ENCODE measurements at regions not wholly inside any gene's neighbourhood (a gene's known extent, or its start where the extent isn't known, plus 50 kb on each side); places are given as distances from the start of the nearest gene placed in this dataset.

GRCh38 chr6:66838764-66839163 is 1131.7 kb upstream of the EYS start:
- H3K4me3 ChIP-seq (ENCODE audit: low read length): no peak overlapping the region
- H3K27me3 Mint-ChIP-seq: no peaks in the 10 kb centered on the region
- ATAC-seq (ENCODE audit: poor library complexity) (no peak), DNase-seq (no peak)
- H3K4me1 ChIP-seq (ENCODE audit: insufficient read depth, low read length): no peaks in the 10 kb centered on the region
- intact Hi-C loops (cut with DNase I, micrococcal nuclease): no loop called here
- H3K36me3 Mint-ChIP-seq (ENCODE audit: low read depth): no peaks in the 10 kb centered on the region
- POLR2A ChIA-PET: no interaction called here
- H3K4me3 Mint-ChIP-seq: no peak overlapping the region
- H3K4me1 Mint-ChIP-seq (ENCODE audit: low read depth): no peaks in the 10 kb centered on the region
- peaks cover 24% of the 10 kb centered on the region for H3K9me3 Mint-ChIP-seq
- H3K36me3 ChIP-seq (ENCODE audit: insufficient read depth, low read length): no peaks in the 10 kb centered on the region
- TF ChIP-seq, protein P1, sequence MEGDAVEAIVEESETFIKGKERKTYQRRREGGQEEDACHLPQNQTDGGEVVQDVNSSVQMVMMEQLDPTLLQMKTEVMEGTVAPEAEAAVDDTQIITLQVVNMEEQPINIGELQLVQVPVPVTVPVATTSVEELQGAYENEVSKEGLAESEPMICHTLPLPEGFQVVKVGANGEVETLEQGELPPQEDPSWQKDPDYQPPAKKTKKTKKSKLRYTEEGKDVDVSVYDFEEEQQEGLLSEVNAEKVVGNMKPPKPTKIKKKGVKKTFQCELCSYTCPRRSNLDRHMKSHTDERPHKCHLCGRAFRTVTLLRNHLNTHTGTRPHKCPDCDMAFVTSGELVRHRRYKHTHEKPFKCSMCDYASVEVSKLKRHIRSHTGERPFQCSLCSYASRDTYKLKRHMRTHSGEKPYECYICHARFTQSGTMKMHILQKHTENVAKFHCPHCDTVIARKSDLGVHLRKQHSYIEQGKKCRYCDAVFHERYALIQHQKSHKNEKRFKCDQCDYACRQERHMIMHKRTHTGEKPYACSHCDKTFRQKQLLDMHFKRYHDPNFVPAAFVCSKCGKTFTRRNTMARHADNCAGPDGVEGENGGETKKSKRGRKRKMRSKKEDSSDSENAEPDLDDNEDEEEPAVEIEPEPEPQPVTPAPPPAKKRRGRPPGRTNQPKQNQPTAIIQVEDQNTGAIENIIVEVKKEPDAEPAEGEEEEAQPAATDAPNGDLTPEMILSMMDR (IDR thresholded peaks at IDR 0.05): no peak
- H3K9me3 ChIP-seq (ENCODE audit: control insufficient read depth in 1 of 2, insufficient read depth in 1 of 2, low read length in 2 of 2): no peaks in the 10 kb centered on the region
- no peak overlapping the region for H3K27ac Mint-ChIP-seq
- no peaks in the 10 kb centered on the region for H3K27me3 ChIP-seq (ENCODE audit: control insufficient read depth in 1 of 2, insufficient read depth in 2 of 2, low read length in 2 of 2)
- no peak overlapping the region for H3K27ac ChIP-seq (ENCODE audit: low read depth in 1 of 2, low read length in 2 of 2)
- CTCF ChIA-PET: no interaction called here

GRCh38 chr6:66825539-66825938 is 1118.5 kb upstream of the EYS start:
- TF ChIP-seq, protein P1 (IDR thresholded peaks at IDR 0.05): no peak
- Histone ChIP-seq H3K9me3 (ENCODE audit: control insufficient read depth in 1 of 2, insufficient read depth in 1 of 2, low read length in 2 of 2) (no peaks in the 10 kb centered on the region), H3K36me3 (ENCODE audit: insufficient read depth, low read length) (no peaks in the 10 kb centered on the region), H3K27me3 (ENCODE audit: control insufficient read depth in 1 of 2, insufficient read depth in 2 of 2, low read length in 2 of 2) (no peaks in the 10 kb centered on the region), H3K4me3 (ENCODE audit: low read length) (no peak overlapping the region), H3K4me1 (ENCODE audit: insufficient read depth, low read length) (no peaks in the 10 kb centered on the region), H3K27ac (ENCODE audit: low read depth in 1 of 2, low read length in 2 of 2) (no peak overlapping the region)
- Mint-ChIP-seq H3K4me3 (no peak overlapping the region), H3K27me3 (no peaks in the 10 kb centered on the region), H3K4me1 (ENCODE audit: low read depth) (no peaks in the 10 kb centered on the region), H3K36me3 (ENCODE audit: low read depth) (no peaks in the 10 kb centered on the region), H3K27ac (no peak overlapping the region), H3K9me3 (peaks cover 5% of the 10 kb centered on the region)
- ATAC-seq (ENCODE audit: poor library complexity): no peak
- intact Hi-C loops (cut with DNase I, micrococcal nuclease): no loop called here
- CTCF ChIA-PET: no interaction called here
- DNase-seq: no peak
- POLR2A ChIA-PET: no interaction called here

- H3K27me3 Mint-ChIP-seq: no peaks in the 10 kb centered on the region
- Histone ChIP-seq H3K4me3 (ENCODE audit: low read length) (no peak overlapping the region), H3K27ac (ENCODE audit: low read depth in 1 of 2, low read length in 2 of 2) (no peak overlapping the region), H3K9me3 (ENCODE audit: control insufficient read depth in 1 of 2, insufficient read depth in 1 of 2, low read length in 2 of 2) (peaks cover 0 to 3% of the 10 kb centered on the region in 2 experiments), H3K4me1 (ENCODE audit: insufficient read depth, low read length) (no peaks in the 10 kb centered on the region), H3K36me3 (ENCODE audit: insufficient read depth, low read length) (no peaks in the 10 kb centered on the region), H3K27me3 (ENCODE audit: control insufficient read depth in 1 of 2, insufficient read depth in 2 of 2, low read length in 2 of 2) (no peaks in the 10 kb centered on the region)
- H3K4me3 Mint-ChIP-seq: no peak overlapping the region
- CTCF ChIA-PET: no interaction called here
- TF ChIP-seq, protein P1 (IDR thresholded peaks at IDR 0.05): no peak
- no peaks in the 10 kb centered on the region for H3K4me1 Mint-ChIP-seq (ENCODE audit: low read depth)
- ATAC-seq (ENCODE audit: poor library complexity) (no peak), DNase-seq (no peak)
- POLR2A ChIA-PET: no interaction called here
- H3K27ac Mint-ChIP-seq: no peak overlapping the region
- H3K36me3 Mint-ChIP-seq (ENCODE audit: low read depth): no peaks in the 10 kb centered on the region
- intact Hi-C loops (cut with DNase I, micrococcal nuclease): no loop called here
- peaks cover 11% of the 10 kb centered on the region for H3K9me3 Mint-ChIP-seq
Observed at GRCh38 chr6:66814156-66814555, 1107.1 kb upstream of the EYS start.
